DMS 273 treated with DMSO at 0.1 percent for 48 hours (cell line): ENCODE measurements at regions not wholly inside any gene's neighbourhood (a gene's known extent, or its start where the extent isn't known, plus 50 kb on each side); places are given as distances from the start of the nearest gene placed in this dataset.
"Not testable (repeated sequence)": the region's sequence is repeated elsewhere in the genome, so short reads cannot be mapped to it uniquely, and the experiment has no call there.

Experiments used
- DNase-seq: peaks from one replicate; lab custom pipeline; 2025; lab: John Stamatoyannopoulos, UW

DNA sequence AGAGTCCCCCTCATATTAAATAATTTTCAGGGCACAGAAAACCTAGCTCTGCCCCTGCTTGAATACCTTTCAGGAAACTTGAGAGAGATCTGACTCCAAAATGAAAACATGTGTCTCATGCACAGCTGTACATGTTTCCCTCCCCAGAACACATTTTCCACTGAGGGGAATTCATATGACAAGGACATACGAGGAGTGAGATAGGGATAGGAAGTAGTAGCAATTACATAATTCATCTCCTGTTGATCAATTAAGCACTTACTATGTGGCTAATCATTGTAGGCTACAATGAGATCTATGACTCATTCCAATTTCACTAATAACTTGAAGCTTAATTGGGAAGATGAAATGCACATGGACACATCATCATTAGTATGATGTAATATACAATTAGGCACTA lies 302.1 kb downstream of the PCDH11X start:
- DNase-seq = not testable (repeated sequence)

DNA sequence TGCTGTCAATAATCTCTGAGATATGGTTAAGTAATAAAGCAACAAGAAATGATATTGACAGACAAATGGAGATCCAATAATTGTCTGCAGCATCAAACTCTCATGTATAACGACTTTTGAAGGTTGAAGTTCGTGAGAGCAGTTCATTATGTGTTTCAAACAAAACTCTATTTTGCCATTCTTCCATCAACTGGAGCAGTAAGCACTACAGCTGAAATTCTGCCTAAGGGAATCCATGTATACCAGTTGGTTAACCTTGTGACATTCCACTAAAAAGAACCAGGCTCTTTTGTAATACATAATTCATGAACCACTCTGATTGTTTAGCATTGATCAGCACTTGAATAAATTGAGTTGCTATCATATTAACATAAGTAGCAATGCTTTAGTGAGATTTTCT lies 311.6 kb downstream of the PCDH11X start:
- not testable (repeated sequence) for DNase-seq

DNA sequence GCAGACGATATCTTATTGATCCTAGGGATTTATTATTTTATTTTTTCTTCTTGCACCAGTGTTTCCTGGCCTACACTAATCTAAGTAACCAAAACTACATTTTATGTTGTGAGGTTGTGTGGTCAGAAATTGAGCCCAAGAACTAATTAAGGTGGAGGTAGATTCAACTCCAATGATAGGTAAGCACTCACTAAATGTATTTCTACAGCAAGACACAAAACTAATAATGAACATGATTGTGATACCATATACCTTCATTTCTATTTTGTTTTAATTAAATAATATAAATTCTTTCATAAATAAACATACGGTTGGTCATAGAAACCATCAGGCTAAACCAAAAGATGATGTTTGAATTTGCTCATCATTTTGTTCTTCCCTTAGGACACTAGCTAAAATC lies 319.0 kb downstream of the PCDH11X start:
- DNase-seq = not testable (repeated sequence)

DNA sequence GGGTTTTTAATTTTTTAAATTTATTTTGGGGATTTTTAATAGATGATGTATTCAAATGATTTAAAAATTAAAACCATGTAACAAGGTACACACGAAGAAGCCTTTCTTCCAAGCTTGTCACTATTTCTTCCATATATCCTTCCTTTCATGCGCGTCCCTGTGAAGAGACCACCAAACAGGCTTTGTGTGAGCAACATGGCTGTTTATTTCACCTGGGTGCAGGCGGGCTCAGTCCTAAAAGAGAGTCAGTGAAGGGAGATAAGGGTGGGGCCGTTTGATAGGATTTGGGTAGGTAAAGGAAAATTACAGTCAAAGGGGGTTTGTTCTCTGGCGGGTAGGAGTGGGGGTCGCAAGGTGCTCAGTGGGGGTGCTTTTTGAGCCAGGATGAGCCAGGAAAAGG lies 320.9 kb downstream of the PCDH11X start:
- not testable (repeated sequence) for DNase-seq

DNA sequence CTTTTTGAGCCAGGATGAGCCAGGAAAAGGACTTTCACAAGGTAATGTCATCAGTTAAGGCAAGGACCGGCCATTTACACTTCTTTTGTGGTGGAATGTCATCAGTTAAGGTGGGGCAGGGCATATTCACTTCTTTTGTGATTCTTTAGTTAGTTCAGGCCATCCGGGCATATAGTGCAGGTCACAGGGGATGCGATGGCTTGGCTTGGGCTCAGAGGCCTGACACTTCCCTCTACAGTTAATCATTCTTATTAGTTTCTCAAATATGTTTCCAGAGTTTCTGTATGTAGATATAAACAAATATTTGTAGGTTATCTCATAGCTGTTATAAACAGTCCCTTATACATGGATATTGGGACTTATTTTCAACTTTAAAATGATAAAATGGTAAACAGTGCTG lies 326.5 kb downstream of the PCDH11X start:
- DNase-seq = not testable (repeated sequence)

DNA sequence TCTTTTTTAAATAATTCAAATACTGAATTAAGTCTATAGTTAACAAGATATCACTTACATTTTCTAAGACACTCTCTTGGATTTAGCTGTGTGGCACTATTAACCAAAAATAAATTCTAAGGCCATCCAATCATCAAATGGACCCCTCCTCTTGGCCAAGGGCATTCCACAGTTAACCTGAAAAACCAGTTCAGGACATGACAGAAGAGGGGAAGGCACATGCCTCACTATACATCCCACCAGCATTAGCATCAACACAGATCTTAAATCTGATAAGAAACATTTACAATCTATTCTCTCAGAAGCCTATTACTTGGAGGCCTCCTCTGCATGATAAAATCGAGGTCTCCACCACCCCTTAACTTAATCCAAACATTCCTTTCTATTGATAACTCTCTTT lies 327.5 kb downstream of the PCDH11X start:
- DNase-seq = not testable (repeated sequence)

DNA sequence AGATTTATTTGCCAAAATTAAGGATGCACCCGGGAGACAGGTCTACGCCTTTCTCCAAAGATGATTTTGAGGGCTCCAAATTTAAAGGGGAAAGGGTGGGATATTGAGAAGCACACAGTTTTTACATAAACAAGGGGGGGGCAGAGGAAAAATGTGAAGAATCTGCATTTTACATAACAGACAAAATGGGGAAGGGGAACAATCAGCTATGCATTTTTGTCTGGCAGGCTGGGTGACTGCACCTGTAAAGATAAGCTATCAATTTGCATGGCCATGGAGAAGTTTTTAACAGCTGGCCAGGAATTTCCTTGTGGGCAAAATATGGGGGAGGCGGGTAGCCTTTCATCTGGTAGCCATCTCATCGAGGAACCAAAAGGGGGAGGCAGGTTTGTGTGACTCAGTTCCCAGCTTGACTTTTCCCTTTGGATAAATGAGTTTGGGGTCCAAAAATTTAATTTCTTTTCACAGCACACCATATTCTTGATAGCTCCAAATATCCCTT lies 331.3 kb downstream of the PCDH11X start:
- not testable (repeated sequence) for DNase-seq

DNA sequence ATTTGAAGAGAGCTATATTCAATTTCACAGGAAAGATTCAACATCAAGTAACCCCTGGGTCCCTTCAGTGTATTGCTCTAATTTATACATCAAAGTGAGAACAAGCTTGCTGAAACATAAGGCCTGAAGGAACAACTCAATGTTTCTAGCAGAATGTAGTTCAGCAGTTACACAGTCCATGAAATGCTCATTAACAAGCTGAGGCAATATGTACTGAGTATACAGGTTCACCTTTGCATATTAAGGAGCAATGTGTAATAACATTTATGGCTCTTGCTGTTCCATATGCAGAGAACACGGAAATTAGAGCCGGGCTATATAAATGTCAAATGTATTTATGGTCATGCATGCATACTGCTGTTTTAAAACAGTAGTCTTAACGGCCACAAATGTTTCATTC lies 338.5 kb downstream of the PCDH11X start:
- DNase-seq = not testable (repeated sequence)

DNA sequence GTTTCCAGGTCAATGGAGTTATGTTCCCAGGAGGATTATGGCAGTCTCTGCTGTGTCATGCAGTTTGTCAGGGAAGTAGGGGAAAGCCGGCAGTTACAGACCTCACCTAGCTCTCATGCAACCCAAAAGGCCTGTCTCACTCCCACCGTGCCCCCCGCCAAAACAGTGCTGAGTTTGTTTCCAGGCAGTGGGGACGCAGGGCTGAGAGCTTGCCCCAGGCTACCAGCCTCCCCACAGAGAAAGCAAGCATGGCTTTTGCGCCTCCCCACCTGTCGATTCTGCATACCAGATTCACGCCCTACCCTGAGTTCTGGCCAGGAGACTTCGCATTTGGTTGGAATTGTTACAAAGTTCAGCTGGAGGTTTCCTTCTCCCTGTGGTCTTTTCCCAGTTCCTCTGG lies 383.9 kb downstream of the PCDH11X start:
- not testable (repeated sequence) for DNase-seq

DNA sequence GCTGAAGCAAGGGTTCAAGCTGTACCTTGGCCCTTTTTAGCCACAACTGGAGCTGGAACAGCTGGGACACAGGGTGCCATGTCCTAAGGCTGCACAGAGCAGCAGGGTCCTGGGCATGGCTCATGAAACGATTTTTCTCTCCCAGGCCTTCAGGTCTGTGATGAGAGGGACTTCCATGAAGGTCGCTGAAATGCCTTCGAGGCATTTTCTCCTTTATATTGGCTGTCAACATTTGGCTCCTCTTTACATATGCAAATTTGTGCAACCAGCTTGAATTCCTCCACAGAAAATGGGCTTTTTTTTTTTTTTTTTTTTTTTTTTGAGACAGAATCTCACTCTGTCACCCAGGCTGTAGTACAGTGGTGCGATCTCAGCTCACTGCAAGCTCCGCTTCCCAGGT lies 430.8 kb downstream of the PCDH11X start:
- no peak for DNase-seq

DNA sequence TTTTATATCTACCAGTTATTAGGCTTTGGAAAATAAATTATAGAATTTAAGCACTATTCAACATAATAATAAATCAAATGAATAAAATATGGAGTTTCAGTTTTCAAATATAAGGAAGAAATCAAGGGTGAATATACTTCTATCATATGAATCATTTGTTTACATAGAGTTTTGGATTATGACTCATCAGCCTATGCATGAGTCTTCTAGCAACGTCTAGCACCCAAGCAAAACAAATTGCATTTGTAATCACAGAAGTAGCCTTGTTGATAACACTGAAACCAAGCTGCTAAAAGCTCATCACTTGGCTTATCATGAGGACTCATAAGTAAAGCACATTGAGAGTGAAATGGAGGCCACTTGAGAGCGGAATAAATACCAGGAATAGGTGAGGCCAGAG lies 434.6 kb downstream of the PCDH11X start:
- DNase-seq = peak; percentile 74

DNA sequence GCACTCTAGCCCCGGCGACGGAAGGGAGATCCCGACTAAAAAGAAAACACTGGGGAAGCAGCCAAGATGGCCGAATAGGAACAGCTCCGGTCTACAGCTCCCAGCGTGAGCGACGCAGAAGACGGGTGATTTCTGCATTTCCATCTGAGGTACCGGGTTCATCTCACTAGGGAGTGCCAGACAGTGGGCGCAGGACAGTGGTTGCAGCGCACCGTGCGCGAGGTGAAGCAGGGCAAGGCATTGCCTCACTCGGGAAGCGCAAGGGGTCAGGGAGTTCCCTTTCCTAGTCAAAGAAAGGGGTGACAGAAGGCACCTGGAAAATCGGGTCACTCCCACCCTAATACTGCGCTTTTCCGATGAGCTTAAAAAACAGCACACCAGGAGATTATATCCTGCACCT lies 435.8 kb downstream of the PCDH11X start:
- not testable (repeated sequence) for DNase-seq

DNA sequence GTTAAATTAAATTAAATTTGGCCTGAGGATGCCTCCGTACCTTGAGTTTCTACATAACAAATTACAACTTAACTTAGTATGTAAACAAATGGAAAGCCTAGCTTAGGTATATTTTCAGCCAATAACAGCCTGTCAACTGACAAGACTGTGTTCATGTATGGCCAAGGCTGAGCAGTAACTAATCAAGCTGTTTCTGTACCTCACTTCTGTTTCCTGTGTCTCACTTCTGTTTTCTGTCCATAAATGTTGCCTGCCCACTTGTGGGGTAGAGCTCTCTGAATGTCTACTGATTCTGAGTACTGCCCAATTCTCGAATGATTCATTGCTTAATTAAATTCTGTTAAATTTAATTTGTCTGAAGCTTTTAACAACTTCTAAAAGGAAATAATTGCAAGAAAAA lies 445.2 kb downstream of the PCDH11X start:
- DNase-seq = no peak

DNA sequence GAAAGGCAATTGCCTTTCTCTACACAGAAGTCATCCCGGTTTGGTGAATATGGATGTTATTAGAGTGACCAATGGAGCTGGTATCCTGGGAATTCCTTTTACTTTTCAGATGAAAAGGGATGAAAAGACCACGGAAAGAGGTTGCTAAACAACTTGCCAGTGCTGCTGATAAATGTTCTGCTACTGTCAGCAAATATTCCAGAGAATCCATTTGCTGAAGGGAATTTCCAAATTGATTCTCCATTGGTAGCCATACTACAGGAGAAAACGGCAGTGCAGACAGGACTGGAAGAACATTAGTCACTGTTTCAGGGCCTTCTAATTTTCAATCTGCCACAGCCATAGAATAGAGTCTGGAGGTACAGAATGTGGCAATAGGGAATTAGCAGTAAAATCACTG lies 451.5 kb downstream of the PCDH11X start:
- DNase-seq = no peak

DNA sequence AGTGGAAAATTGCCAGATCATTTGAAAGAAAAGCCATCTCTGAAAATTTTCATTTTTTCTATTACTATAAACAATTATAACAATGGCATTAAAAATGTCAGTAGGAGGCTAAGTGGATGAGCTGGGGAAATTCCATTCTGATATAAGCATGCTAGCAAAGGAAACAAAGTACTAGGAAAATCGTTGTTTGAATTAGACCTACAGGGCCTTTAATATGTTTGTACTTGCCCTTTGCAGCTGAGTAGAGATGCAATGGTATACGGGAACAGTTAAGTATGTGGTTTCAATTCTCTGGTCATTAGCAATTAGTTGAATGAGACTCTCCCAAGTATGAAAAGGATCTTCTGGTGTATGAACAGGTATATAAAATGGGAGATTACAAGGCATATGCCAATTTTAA lies 452.2 kb downstream of the PCDH11X start:
- no peak for DNase-seq

DNA sequence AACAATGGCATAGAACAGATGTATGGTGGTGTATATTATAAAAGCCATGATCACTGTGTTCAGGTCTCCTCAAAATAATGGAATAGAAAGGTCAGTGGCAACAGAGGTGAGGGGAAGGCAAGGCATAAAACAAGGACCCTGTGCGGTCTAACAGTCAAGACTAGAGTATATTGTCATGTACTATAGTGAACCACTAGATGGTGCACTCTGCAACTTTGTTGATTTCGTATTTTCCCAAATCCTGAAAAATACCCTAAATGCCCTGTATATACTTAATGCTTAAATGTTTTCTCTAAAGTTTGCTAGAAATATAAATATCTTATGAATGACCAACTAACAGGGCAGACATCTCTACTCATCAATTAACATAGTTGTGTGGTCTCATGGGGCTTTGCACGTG lies 453.0 kb downstream of the PCDH11X start:
- DNase-seq = no peak

DNA sequence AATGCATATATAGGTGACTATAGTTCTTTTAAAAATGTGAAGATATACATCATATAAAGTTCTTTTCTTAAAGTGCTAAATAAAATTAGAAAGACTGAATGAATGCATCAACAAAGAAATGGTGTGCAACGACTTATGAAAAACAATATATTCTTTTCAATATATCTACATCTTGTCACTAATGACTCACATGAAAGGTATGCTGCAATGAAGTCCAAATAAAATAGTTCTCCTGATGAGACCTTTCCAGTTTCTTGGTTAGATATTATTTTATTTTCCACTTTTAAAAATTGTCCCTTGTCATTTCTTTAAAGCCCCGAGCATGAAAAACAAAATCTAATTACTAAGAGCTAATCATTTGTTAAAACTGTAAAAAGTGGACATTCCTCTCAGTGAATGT lies 462.1 kb downstream of the PCDH11X start:
- DNase-seq = no peak

DNA sequence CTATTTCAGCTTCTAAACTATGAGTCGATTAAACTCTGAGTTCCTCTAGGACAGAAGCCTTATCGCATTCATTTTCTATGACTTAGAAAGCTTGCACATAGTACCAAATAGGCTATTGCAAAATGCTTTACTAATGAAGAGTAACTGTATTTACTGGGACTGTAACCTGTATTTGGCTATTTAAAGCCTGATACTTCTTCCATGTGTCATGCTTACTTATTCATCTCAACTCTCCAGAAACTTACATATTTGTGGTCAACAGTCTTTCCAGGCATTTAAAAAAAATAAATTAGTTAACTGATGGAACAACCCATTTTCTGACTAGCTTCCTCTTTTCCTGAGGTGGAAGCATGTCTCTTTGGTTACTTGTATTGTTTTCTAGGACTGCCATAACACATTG lies 467.9 kb downstream of the PCDH11X start:
- DNase-seq = no peak

DNA sequence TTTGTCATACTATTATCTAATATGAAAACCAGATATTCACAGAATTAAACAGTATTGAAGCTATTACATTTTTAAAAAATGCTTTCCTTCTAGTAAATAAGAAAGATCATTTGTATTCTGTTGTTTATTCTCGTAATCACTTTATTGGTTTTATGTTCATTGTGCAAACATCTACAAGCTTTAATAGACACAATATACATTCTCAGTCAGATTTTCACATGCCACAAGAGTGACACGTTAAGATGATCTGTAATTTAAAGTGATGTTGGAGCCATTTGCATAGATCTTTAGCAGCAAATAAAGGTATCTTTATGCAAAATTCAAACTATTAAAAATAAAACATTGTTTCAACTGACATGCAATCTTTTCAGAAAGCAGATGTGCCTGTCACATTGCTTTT lies 469.9 kb downstream of the PCDH11X start:
- DNase-seq = no peak

DNA sequence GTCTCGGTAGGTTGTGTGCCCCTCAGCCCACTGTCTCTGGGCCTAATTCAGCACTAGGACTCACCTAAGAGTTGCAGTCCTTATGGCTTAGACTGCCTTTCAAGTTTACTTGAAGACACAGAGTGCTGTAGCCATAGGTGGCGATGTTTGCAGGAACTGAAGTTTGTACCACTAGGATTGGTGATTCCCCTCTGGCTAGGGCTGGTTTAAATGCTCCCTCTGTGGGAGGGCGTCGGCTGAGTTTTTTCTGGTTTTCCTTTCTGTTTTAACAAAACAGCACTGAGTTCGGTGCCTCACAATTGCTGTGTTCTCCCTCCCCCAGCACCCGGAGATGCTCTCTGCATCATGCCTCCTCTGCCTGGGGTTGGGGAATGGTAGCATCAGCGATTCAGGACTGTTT lies 480.9 kb downstream of the PCDH11X start:
- DNase-seq = no peak

DNA sequence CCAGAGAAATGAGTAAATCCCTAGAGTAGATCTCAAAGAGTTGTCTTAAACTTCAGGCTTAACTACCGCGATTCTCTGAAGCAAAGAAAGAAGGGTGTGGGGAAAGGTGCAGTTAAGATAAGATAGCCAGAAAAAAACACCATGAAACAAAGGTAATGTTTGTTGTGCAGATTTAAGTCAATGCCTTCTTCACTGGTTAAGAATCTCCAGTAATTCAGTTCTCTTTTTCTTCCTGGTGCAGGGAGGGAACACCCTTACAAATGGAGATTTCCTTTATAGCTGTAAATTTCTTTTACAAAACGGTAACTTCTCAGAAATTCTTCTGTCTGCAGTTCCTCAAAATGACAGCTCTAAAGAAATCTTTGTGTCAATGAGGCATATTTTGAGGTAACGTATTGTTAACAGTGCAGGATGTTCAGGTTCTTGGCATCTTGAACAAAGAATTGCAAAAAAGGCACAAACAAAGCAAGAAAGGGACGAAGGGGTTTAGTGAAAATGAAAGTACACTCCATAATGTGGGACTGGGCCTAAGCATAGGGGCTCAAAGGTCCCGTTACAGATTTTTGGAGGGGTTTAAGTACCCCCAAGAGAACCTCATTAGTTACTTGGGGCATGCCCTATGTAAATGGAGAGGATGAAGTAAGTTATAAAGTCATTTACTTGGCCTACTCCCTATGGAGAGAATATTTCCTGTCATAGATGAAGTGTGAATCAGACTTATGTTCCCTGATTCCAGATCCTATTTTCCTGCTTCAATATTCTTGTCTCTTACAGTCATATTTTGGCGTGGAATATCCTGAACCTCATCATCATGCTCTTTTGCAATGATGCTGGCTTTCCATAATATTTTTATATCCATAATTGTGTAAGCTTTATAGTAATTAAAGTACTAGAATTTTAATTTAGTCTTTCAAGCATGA lies 492.0 kb downstream of the PCDH11X start:
- DNase-seq = no peak

DNA sequence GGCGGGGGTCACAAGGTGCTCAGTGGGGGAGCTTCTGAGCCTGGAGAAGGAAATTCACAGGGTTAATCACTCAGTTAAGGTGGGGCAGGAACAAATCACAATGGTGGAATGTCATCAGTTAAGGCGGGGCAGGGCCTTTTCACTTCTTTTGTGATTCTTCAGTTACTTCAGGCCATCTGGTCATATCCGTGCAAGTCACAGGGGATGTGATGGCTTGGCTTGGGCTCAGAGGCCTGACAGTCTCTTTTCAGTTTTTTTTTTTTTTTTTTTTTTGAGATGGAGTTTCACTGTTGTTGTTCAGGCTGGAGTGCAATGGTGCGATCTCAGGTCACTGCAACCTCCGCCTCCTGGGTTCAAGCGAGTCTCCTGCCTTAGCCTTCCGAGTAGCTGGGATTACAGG lies 499.4 kb downstream of the PCDH11X start:
- DNase-seq = not testable (repeated sequence)

DNA sequence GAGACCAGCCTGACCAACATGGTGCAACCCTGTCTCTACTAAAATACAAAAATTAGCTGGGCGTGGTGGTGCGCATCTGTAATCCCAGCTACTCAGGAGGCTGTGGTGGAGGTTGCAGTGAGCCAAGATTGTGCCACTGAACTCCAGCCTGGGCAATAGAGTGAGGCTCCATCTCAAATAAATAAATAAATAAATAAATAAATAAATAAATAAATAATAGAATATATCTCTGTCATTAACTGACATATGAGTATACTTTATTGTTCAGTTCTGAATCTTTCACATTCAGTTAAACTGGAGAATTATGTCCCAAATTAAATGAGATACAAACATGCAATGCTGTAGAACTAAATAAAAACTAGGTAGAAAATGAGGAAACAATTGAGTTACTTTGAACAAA lies 501.2 kb downstream of the PCDH11X start:
- not testable (repeated sequence) for DNase-seq

DNA sequence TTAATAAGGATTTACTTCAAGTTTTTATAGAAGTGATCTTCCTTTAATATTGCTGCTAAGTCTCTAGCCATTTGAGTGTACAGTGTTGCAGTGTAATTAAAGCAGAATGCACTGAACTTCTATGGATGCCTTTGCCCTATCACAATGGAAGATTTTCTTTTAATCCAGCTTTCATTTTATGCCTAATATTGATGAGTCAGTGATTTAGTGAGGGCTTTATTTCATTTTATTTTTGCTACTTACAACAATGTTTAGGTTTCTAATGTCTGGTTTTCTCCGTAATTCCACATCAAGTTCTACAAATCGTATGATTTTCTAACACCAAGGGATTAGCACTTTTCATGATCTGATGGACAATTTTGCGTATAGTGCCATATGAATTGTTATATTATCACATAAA lies 504.1 kb downstream of the PCDH11X start:
- DNase-seq = no peak
